SK-N-SH treated with all-trans-retinoic acid at 6 μM for 48 hours (cell line): ENCODE measurements at regions not wholly inside any gene's neighbourhood (a gene's known extent, or its start where the extent isn't known, plus 50 kb on each side); places are given as distances from the start of the nearest gene placed in this dataset.

Source experiments
- ATAC-seq: fragments of 200-7000 bp; cut with Tn5 transposase; 3 replicates; pipeline ENCODE4 v1.9.1; 2020; ENCODE audit warnings: mild to moderate bottlenecking, moderate library complexity
- ARNTL ChIP-seq: fragments of 450-650 bp; formaldehyde crosslinking; IDR thresholded peaks from 2 replicates; pipeline ENCODE4 v1.5.0; 2020; ENCODE audit warnings: low read depth, mild to moderate bottlenecking, moderate library complexity, borderline replicate concordance
- BACH2 ChIP-seq: fragments of 250-450 bp; sonication (Bioruptor Pico); IDR thresholded peaks from 2 replicates; pipeline ENCODE4 v1.9.0; 2021; ENCODE audit warnings: mild to moderate bottlenecking, borderline replicate concordance
- CREB5 ChIP-seq: fragments of 250-450 bp; sonication (Bioruptor Pico); IDR thresholded peaks from 2 replicates; pipeline ENCODE4 v1.5.1; 2020; ENCODE audit warnings: low read depth, mild to moderate bottlenecking, moderate library complexity
- CSDC2 ChIP-seq: fragments of 250-450 bp; sonication (Bioruptor Pico); IDR thresholded peaks from 2 replicates; pipeline ENCODE4 v1.5.0; 2020; ENCODE audit warnings: mild to moderate bottlenecking, moderate library complexity
- CSRNP3 ChIP-seq: fragments of 250-450 bp; sonication (Bioruptor Pico); IDR thresholded peaks from 2 replicates; pipeline ENCODE4 v1.5.1; 2021; ENCODE audit warnings: mild to moderate bottlenecking, moderate library complexity
- ESRRG ChIP-seq: fragments of 250-450 bp; sonication (Bioruptor Pico); IDR thresholded peaks from 2 replicates; pipeline ENCODE4 v1.6.1; 2021; ENCODE audit warnings: mild to moderate bottlenecking
- GLIS3 ChIP-seq: fragments of 250-450 bp; sonication (Bioruptor Pico); IDR thresholded peaks from 2 replicates; pipeline ENCODE4 v1.5.0; 2020; ENCODE audit warnings: mild to moderate bottlenecking, moderate library complexity
- ISL1 ChIP-seq: fragments of 250-450 bp; sonication (Bioruptor Pico); IDR thresholded peaks from 2 replicates; pipeline ENCODE4 v2.1.2; 2022; ENCODE audit warnings: mild to moderate bottlenecking, moderate library complexity
- OSR1 ChIP-seq: fragments of 250-450 bp; sonication (Bioruptor Pico); IDR thresholded peaks from 2 replicates; pipeline ENCODE4 v1.8.0; 2022; ENCODE audit warnings: moderate library complexity, mild to moderate bottlenecking, inconsistent platforms
- POU6F1 ChIP-seq: fragments of 250-450 bp; sonication (Bioruptor Pico); IDR thresholded peaks from 2 replicates; pipeline ENCODE4 v1.8.0; 2021; ENCODE audit warnings: low read depth, mild to moderate bottlenecking, moderate library complexity, borderline replicate concordance
- PPARA ChIP-seq: fragments of 250-450 bp; sonication (Bioruptor Pico); IDR thresholded peaks from 2 replicates; pipeline ENCODE4 v1.5.0; 2020; ENCODE audit warnings: mild to moderate bottlenecking, borderline replicate concordance
- RARB ChIP-seq: fragments of 250-450 bp; sonication (Bioruptor Pico); IDR thresholded peaks from 2 replicates; pipeline ENCODE4 v1.8.0; 2021; ENCODE audit warnings: mild to moderate bottlenecking, moderate library complexity
- TCF4 ChIP-seq: fragments of 250-450 bp; sonication (Bioruptor Pico); IDR thresholded peaks from 2 replicates; pipeline ENCODE4 v1.8.0; 2021; ENCODE audit warnings: mild to moderate bottlenecking, moderate library complexity, borderline replicate concordance
- ZC3H10 ChIP-seq: fragments of 250-450 bp; sonication (Bioruptor Pico); IDR thresholded peaks from 2 replicates; pipeline ENCODE4 v1.5.1; 2021; ENCODE audit warnings: mild to moderate bottlenecking, moderate library complexity
- ZFP30 ChIP-seq: fragments of 450-650 bp; formaldehyde crosslinking; IDR thresholded peaks from 2 replicates; pipeline ENCODE4 v1.5.0; 2022; ENCODE audit warnings: mild to moderate bottlenecking, moderate library complexity
- ZNF565 ChIP-seq: fragments of 450-650 bp; formaldehyde crosslinking; conservative IDR thresholded peaks from 2 replicates; pipeline ENCODE4 v1.5.0; 2020; ENCODE audit warnings: low read depth, mild to moderate bottlenecking, moderate library complexity
- ZNF70 ChIP-seq: fragments of 450-650 bp; formaldehyde crosslinking; IDR thresholded peaks from 2 replicates; pipeline ENCODE4 v1.5.0; 2020; ENCODE audit warnings: mild to moderate bottlenecking, moderate library complexity

- no peak for TF ChIP-seq TCF4 (CRISPR knock-in tag)
- TF ChIP-seq CREB5 (CRISPR knock-in tag) = no peak
- no peak for TF ChIP-seq POU6F1
- no peak for TF ChIP-seq ISL1 (CRISPR knock-in tag)
- no peak for TF ChIP-seq CSRNP3 (CRISPR knock-in tag)
- TF ChIP-seq BACH2 (CRISPR knock-in tag) = no peak
- no peak for TF ChIP-seq ESRRG (CRISPR knock-in tag)
- no peak for TF ChIP-seq RARB
- no peak for TF ChIP-seq GLIS3 (CRISPR knock-in tag)
- TF ChIP-seq ZNF565 (CRISPR knock-in tag) = no peak
- TF ChIP-seq ZC3H10 = no peak
- no peak for TF ChIP-seq CSDC2 (CRISPR knock-in tag)
- no peak for TF ChIP-seq OSR1 (CRISPR knock-in tag)
- TF ChIP-seq ZFP30 (CRISPR knock-in tag) = no peak
- no peak for TF ChIP-seq PPARA (CRISPR knock-in tag)
- no peak for TF ChIP-seq ZNF70 (CRISPR knock-in tag)
- TF ChIP-seq ARNTL = no peak
- no peak for ATAC-seq
Observed at GRCh38 chrX:137969191-137969590, 403.3 kb downstream of the ZIC3 start.

GRCh38 chrX:137982472-137983172 lies 416.7 kb downstream of the ZIC3 start:
- no peak for ATAC-seq

GRCh38 chrX:137988470-137988869 lies 422.5 kb downstream of the ZIC3 start:
- ATAC-seq = no peak

More at GRCh38 chrX:137982472-137983172, 416.7 kb downstream of the ZIC3 start:
- TF ChIP-seq CSRNP3 (CRISPR knock-in tag) (no peak), CSDC2 (CRISPR knock-in tag) (no peak), ISL1 (CRISPR knock-in tag) (no peak)

GRCh38 chrX:137998619-137999018 lies 432.7 kb downstream of the ZIC3 start:
- ATAC-seq = no peak
- TF ChIP-seq ZNF70 (CRISPR knock-in tag) (no peak), TCF4 (CRISPR knock-in tag) (no peak), ZC3H10 (no peak), RARB (no peak), ISL1 (CRISPR knock-in tag) (no peak), PPARA (CRISPR knock-in tag) (no peak), CSRNP3 (CRISPR knock-in tag) (no peak), ZFP30 (CRISPR knock-in tag) (no peak), ESRRG (CRISPR knock-in tag) (no peak), ARNTL (no peak), BACH2 (CRISPR knock-in tag) (no peak), CREB5 (CRISPR knock-in tag) (no peak), OSR1 (CRISPR knock-in tag) (no peak), ZNF565 (CRISPR knock-in tag) (no peak)

More at GRCh38 chrX:137988470-137988869, 422.5 kb downstream of the ZIC3 start:
- TF ChIP-seq ISL1 (CRISPR knock-in tag) (no peak), CSRNP3 (CRISPR knock-in tag) (no peak), ESRRG (CRISPR knock-in tag) (no peak), GLIS3 (CRISPR knock-in tag) (no peak), ARNTL (no peak)
- TF ChIP-seq, all 23 proteins: peak for 0
